CD14-positive monocyte (primary cell): ENCODE measurements at regions not wholly inside any gene's neighbourhood (a gene's known extent, or its start where the extent isn't known, plus 50 kb on each side); places are given as distances from the start of the nearest gene placed in this dataset.
"Not testable (repeated sequence)": the region's sequence is repeated elsewhere in the genome, so short reads cannot be mapped to it uniquely, and the experiment has no call there.

ENCODE experiments used
- DNase-seq, 3 donors: peaks; one replicate each; pipeline ENCODE4 v3.0.0-alpha.2; 2011 to 2022
- H2AFZ ChIP-seq: 2 replicates; pipeline ENCODE4 v1.6.0; 2012; ENCODE audit warnings: mild to moderate bottlenecking, low read depth, low read length, inconsistent platforms; ENCODE audit not compliant: insufficient read depth, poor library complexity, severe bottlenecking
- H3K27ac ChIP-seq, 2 donors: 1 replicate in 1 of 2; 2 replicates in 1 of 2; pipeline ENCODE4 v1.5.1; 2012 to 2013; ENCODE audit warnings: low read length in 2 of 2, control low read depth in 1 of 2, inconsistent platforms in 1 of 2, low read depth in 1 of 2, mild to moderate bottlenecking in 1 of 2
- H3K27me3 ChIP-seq, 2 donors: one replicate each; pipeline versions ENCODE4 v1.6.0 to v1.6.1; 2011 to 2013; ENCODE audit warnings: low read length in 2 of 2; ENCODE audit not compliant: control insufficient read depth in 2 of 2, insufficient read depth in 2 of 2
- H3K36me3 ChIP-seq, 2 donors: replicated peaks in 1 of 2; 1 replicate in 1 of 2; 2 replicates in 1 of 2; pipeline versions ENCODE4 v1.5.1 to v1.6.1; 2012 to 2013; ENCODE audit warnings: low read length in 2 of 2, control low read depth in 1 of 2, inconsistent platforms in 1 of 2, mild to moderate bottlenecking in 1 of 2; ENCODE audit not compliant: insufficient read depth in 2 of 2, control insufficient read depth in 1 of 2
- H3K4me1 ChIP-seq, 2 donors: 1 replicate in 1 of 2; 2 replicates in 1 of 2; pipeline versions ENCODE4 v1.5.1 to v1.6.1; 2012 to 2013; ENCODE audit warnings: low read length in 2 of 2, control low read depth in 1 of 2, inconsistent platforms in 1 of 2, mild to moderate bottlenecking in 1 of 2, moderate library complexity in 1 of 2; ENCODE audit not compliant: insufficient read depth in 2 of 2, control insufficient read depth in 1 of 2
- H3K4me2 ChIP-seq: replicated peaks from 2 replicates; pipeline ENCODE3; 2012; ENCODE audit warnings: low read length, moderate library complexity, mild to moderate bottlenecking; ENCODE audit not compliant: poor library complexity, severe bottlenecking; ENCODE audit errors: extremely low read depth
- H3K4me3 ChIP-seq, 3 experiments: fragments of 200-600 bp in 1 of 3; sonication (generic) in 1 of 3; replicated peaks in 1 of 3; 1 replicate in 2 of 3; 2 replicates in 1 of 3; pipeline ENCODE4 v1.5.1; 2011 to 2013; ENCODE audit warnings: low read length in 3 of 3, mild to moderate bottlenecking in 3 of 3, control low read depth in 2 of 3, low read depth in 2 of 3, inconsistent platforms in 1 of 3, moderate library complexity in 1 of 3
- H3K79me2 ChIP-seq: 2 replicates; pipeline ENCODE4 v1.6.0; 2012; ENCODE audit warnings: mild to moderate bottlenecking, control low read depth, inconsistent platforms, low read length, moderate library complexity; ENCODE audit not compliant: insufficient read depth
- H3K9ac ChIP-seq: 2 replicates; pipeline ENCODE4 v1.6.0; 2017; ENCODE audit warnings: low read length, mild to moderate bottlenecking; ENCODE audit not compliant: insufficient read depth, poor library complexity, severe bottlenecking
- H3K9me3 ChIP-seq, 2 donors: replicated peaks in 1 of 2; 1 replicate in 1 of 2; 2 replicates in 1 of 2; pipeline versions ENCODE4 v1.5.1 to v1.6.1; 2012 to 2013; ENCODE audit warnings: low read length in 2 of 2, control low read depth in 1 of 2; ENCODE audit not compliant: control insufficient read depth in 1 of 2, insufficient read depth in 1 of 2
- H4K20me1 ChIP-seq: 2 replicates; pipeline ENCODE4 v1.6.0; 2012; ENCODE audit warnings: mild to moderate bottlenecking, low read length, control low read depth, moderate library complexity; ENCODE audit not compliant: insufficient read depth
- H3K27ac Mint-ChIP-seq, 7 donors: one replicate each; pipeline ENCODE4 v1.8.0; 2020; ENCODE audit warnings: mild to moderate bottlenecking in 7 of 7, mixed read lengths in 7 of 7, moderate library complexity in 6 of 7, inconsistent platforms in 2 of 7
- H3K27me3 Mint-ChIP-seq, 3 donors: one replicate each; pipeline ENCODE4 v1.8.0; 2021 to 2022; ENCODE audit warnings: low read depth in 3 of 3, mild to moderate bottlenecking in 3 of 3, mixed read lengths in 3 of 3, moderate library complexity in 3 of 3, inconsistent platforms in 1 of 3
- H3K36me3 Mint-ChIP-seq, 2 donors: one replicate each; pipeline ENCODE4 v1.8.0; 2020; ENCODE audit warnings: mixed read lengths in 2 of 2, inconsistent platforms in 1 of 2, mild to moderate bottlenecking in 1 of 2
- H3K4me1 Mint-ChIP-seq: one replicate; pipeline ENCODE4 v1.8.0; 2020; ENCODE audit warnings: mild to moderate bottlenecking, mixed read lengths
- H3K4me3 Mint-ChIP-seq, 2 donors: one replicate each; pipeline ENCODE4 v1.8.0; 2020; ENCODE audit warnings: mild to moderate bottlenecking in 2 of 2, mixed read lengths in 2 of 2, moderate library complexity in 1 of 2
- H3K9me3 Mint-ChIP-seq, 7 donors: one replicate each; pipeline ENCODE4 v1.8.0; 2020 to 2022; ENCODE audit warnings: mixed read lengths in 7 of 7, mild to moderate bottlenecking in 6 of 7, moderate library complexity in 6 of 7, inconsistent platforms in 2 of 7
- WGBS: methylation state at CpG from one replicate; pipeline ENCODE4 v1.1.5; 2013; ENCODE audit warnings: missing lambda C conversion rate; ENCODE audit not compliant: insufficient coverage; 5-methylcytosine and 5-hydroxymethylcytosine counted together
- intact Hi-C, 2 donors: fragments of 100-400 bp; cut with micrococcal nuclease; formaldehyde crosslinking; loops; one replicate each; pipeline versions ENCODE4 v1.15.0 to v1.15.1; 2023
- TF ChIP-seq, protein P1 (sequence below): fragments of 200-600 bp; IDR thresholded peaks from one replicate; pipeline ENCODE4 v1.8.0; 2022; ENCODE audit warnings: antibody characterized with exemption, mild to moderate bottlenecking

DNA sequence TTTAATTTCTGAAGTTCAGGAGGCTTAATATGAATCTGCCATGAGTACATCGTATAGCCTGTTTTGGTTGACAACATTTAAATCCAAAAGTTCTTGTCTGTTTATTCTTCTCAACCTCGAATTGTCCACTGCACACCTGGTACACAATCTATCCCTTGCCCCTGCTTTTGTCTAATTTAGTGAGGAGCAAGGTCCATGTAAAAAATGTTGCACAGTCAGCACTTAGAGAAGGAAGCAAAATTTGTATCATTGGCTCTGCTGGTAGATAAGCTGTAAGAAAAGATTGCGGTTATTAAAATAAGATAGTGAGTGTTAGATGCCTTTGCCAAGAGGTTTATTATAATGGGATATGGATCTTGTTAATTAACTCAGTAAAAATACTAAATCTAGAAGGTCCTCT, 761.5 kb downstream of the RAPGEF2 start:
- no peaks in the 10 kb centered on the region for H3K4me1 Mint-ChIP-seq
- Histone ChIP-seq H3K9ac (no peak overlapping the region), H3K4me3 (no peak overlapping the region), H3K36me3 (no peaks in the 10 kb centered on the region), H3K4me2 (no peak overlapping the region), H3K79me2 (no peaks in the 10 kb centered on the region), H4K20me1 (no peaks in the 10 kb centered on the region), H2AFZ (no peak overlapping the region), H3K4me1 (no peaks in the 10 kb centered on the region), H3K27me3 (no peaks in the 10 kb centered on the region), H3K27ac (no peak overlapping the region), H3K9me3 (peaks cover 0 to under 1% of the 10 kb centered on the region in 2 donors)
- no peak overlapping the region for H3K4me3 Mint-ChIP-seq
- TF ChIP-seq, protein P1, sequence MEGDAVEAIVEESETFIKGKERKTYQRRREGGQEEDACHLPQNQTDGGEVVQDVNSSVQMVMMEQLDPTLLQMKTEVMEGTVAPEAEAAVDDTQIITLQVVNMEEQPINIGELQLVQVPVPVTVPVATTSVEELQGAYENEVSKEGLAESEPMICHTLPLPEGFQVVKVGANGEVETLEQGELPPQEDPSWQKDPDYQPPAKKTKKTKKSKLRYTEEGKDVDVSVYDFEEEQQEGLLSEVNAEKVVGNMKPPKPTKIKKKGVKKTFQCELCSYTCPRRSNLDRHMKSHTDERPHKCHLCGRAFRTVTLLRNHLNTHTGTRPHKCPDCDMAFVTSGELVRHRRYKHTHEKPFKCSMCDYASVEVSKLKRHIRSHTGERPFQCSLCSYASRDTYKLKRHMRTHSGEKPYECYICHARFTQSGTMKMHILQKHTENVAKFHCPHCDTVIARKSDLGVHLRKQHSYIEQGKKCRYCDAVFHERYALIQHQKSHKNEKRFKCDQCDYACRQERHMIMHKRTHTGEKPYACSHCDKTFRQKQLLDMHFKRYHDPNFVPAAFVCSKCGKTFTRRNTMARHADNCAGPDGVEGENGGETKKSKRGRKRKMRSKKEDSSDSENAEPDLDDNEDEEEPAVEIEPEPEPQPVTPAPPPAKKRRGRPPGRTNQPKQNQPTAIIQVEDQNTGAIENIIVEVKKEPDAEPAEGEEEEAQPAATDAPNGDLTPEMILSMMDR = no peak
- WGBS = no CpG with 5 or more reads among the region's 3 CpGs
- DNase-seq = no peak
- H3K27ac Mint-ChIP-seq = no peak overlapping the region
- H3K36me3 Mint-ChIP-seq = no peaks in the 10 kb centered on the region
- intact Hi-C loops = no loop called here
- peaks cover 0 to 3% (median 0%) of the 10 kb centered on the region in 3 donors for H3K27me3 Mint-ChIP-seq
- H3K9me3 Mint-ChIP-seq = peaks cover 0 to 8% (median 2%) of the 10 kb centered on the region in 7 donors

DNA sequence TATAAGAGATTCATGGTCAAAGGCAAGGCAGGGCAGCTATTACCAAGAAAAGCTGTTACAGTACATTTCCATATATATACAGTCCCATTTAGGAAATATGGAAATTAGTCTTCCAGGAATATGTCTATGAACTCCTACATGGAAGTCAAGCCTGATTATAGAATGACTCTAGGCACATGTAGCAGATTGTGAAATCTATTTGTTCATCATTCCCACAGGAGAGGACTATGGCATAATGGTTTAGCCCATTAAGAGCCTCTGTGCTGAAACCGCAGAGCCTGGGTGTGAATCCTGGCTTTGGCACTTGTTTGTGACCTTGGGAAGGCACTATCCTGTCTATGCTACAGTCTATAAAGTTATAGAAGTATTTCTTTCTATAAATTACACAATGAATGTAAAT, 764.8 kb downstream of the RAPGEF2 start:
- TF ChIP-seq, protein P1 = no peak
- Mint-ChIP-seq H3K4me1 (no peaks in the 10 kb centered on the region), H3K27me3 (no peaks in the 10 kb centered on the region), H3K9me3 (peaks cover 0 to 7% (median 2%) of the 10 kb centered on the region in 7 donors), H3K27ac (no peak overlapping the region), H3K36me3 (no peaks in the 10 kb centered on the region), H3K4me3 (no peak overlapping the region)
- H3K4me1 ChIP-seq = no peaks in the 10 kb centered on the region
- no peak overlapping the region for H3K4me3 ChIP-seq
- peaks cover 0 to 3% of the 10 kb centered on the region in 2 donors for H3K9me3 ChIP-seq
- H3K27me3 ChIP-seq = no peaks in the 10 kb centered on the region
- WGBS = no CpG with 5 or more reads among the region's 1 CpG
- H3K79me2 ChIP-seq = no peaks in the 10 kb centered on the region
- no peak overlapping the region for H3K4me2 ChIP-seq
- no peak overlapping the region for H2AFZ ChIP-seq
- DNase-seq = no peak
- no peak overlapping the region for H3K27ac ChIP-seq
- H4K20me1 ChIP-seq = no peaks in the 10 kb centered on the region
- intact Hi-C loops = no loop called here
- H3K9ac ChIP-seq = no peak overlapping the region
- H3K36me3 ChIP-seq = no peaks in the 10 kb centered on the region

DNA sequence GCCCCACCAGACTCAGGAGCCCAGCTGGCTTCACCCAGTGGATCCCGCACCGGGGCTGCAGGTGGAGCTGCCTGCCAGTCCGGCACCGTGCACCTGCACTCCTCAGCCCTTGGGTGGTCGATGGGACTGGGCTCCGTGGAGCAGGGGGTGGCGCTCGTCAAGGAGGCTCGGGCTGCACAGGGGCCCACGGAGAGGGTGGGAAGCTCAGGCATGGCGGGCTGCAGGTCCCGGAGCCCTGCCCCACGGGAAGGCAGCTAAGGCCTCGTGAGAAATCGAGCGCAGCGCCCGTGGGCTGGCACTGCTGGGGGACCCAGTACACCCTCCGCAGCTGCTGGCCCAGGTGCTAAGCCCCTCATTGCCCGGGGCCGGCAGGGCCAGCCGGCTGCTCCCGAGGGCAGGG, 766.1 kb downstream of the RAPGEF2 start:
- H3K4me2 ChIP-seq, DNase-seq, H3K27ac Mint-ChIP-seq, H3K36me3 ChIP-seq, H3K27ac ChIP-seq, H3K4me3 Mint-ChIP-seq, H2AFZ ChIP-seq, H3K27me3 ChIP-seq, H3K4me1 ChIP-seq, H3K9me3 Mint-ChIP-seq, H3K27me3 Mint-ChIP-seq, H3K9ac ChIP-seq, H3K4me1 Mint-ChIP-seq, H4K20me1 ChIP-seq, H3K4me3 ChIP-seq, H3K79me2 ChIP-seq, H3K9me3 ChIP-seq, H3K36me3 Mint-ChIP-seq, intact Hi-C loops: not testable (repeated sequence)
- WGBS = 94% methylated on average over 22 of the region's 23 CpGs
